AG09309 (cell line): ENCODE measurements at regions not wholly inside any gene's neighbourhood (a gene's known extent, or its start where the extent isn't known, plus 50 kb on each side); places are given as distances from the start of the nearest gene placed in this dataset.

ENCODE experiments used
- DNase-seq: peaks from one replicate; pipeline ENCODE4 v3.0.0-alpha.2; 2010; ENCODE audit warnings: low read depth
- H3K4me3 ChIP-seq: 2 replicates; pipeline ENCODE4 v1.5.1; 2011; ENCODE audit warnings: mild to moderate bottlenecking, low read depth, low read length, moderate library complexity; ENCODE audit not compliant: control insufficient read depth
- TF ChIP-seq, protein P1 (sequence below): IDR thresholded peaks from 2 replicates; pipeline ENCODE4 v1.5.1; 2011; ENCODE audit warnings: mild to moderate bottlenecking, low read depth, low read length, inconsistent platforms; ENCODE audit not compliant: insufficient read depth, control insufficient read depth; ENCODE audit errors: missing control alignments

DNA sequence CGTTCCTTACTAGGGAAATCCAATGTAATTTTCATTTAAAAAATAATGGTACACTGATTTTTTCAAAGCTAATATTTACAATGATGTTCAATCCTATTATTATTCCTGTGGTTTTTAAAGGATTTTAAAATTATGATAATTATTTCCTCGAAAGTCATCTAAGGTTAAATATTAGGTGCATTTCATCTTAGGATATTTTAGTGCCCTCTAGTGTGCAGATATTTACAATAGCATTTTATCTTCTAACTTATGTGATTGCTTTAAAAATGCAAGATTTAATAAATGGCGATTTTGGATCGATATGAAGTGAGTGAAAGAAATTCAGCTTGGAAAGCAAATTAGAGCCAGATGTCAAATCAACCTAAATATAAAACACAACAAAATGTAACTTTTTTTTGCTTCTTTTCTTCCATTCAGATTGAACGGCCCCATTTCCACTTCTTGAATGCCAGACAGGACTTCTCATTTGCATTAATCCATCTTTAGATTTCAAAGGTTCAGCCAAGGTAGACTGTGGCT lies 293.5 kb downstream of the SLC6A15 start:
- TF ChIP-seq, protein P1, sequence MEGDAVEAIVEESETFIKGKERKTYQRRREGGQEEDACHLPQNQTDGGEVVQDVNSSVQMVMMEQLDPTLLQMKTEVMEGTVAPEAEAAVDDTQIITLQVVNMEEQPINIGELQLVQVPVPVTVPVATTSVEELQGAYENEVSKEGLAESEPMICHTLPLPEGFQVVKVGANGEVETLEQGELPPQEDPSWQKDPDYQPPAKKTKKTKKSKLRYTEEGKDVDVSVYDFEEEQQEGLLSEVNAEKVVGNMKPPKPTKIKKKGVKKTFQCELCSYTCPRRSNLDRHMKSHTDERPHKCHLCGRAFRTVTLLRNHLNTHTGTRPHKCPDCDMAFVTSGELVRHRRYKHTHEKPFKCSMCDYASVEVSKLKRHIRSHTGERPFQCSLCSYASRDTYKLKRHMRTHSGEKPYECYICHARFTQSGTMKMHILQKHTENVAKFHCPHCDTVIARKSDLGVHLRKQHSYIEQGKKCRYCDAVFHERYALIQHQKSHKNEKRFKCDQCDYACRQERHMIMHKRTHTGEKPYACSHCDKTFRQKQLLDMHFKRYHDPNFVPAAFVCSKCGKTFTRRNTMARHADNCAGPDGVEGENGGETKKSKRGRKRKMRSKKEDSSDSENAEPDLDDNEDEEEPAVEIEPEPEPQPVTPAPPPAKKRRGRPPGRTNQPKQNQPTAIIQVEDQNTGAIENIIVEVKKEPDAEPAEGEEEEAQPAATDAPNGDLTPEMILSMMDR = peak; percentile 23
- H3K4me3 ChIP-seq = no peak overlapping the region
- no peak for DNase-seq

DNA sequence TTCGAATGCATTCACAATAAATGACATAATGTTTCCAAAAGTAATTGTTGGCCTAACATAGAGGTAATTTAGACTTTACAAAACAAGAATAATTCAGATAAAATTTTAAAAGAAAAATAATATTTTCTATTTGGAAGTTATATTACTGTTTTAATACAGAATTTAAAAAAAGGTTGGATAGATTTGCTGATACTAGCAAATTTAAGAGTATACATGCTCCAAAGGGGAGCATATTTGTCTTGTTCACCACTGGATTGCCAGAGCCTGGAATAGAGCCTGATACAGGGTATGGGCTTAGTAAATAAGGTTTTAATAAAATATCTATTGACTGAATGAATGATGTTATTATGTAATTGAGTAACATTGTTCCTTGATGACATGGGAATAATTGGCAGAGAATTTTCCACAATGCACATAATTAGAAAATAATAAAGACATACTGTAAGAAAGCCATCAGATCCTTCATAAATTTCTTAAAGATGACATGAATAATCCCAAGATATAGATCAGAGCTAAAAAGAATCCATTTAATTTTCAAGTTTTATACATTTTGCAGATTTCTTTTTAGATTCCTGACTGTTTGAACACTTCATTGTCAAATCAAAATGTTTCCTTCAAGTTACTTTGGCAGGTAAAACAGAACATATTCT lies 305.3 kb downstream of the SLC6A15 start:
- DNase-seq = no peak
- H3K4me3 ChIP-seq = no peak overlapping the region
- TF ChIP-seq, protein P1 = no peak

DNA sequence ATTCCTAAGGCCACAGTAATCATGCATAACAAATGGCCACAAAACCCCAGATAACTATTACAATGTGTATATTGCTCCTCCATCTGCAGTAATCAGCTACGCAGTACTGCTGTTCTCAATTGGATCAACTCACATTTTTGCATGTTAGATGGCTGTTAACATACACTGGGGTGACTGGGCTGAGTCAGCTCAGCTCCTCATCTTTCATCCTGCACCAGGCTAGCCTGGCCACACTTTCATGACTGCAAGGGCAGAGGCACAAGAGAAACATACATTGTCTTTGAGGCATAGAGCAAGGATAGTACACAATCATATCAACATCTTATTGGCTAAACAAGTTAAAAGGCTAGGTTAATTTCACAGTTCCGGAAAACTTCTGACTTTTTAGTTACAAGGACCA lies 306.6 kb downstream of the SLC6A15 start:
- TF ChIP-seq, protein P1 = no peak
- no peak overlapping the region for H3K4me3 ChIP-seq
- DNase-seq = no peak

DNA sequence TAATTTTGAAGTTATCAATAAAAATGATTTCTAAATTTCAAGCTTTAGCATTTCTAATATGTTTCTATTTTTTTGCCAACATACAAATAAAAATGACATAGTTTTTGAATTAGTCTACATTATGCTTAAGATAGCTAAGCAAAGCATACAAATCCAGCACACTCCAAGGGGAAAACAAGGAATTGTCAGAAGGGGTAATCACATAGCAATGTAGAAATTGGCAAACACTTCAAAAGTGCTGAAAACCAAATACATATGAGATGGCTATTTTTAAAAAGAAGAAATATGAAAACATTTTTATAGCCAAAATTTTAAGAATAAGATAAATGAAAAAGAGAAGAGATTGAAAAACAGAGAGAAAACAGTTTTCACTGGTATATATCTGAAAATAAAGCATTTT lies 308.0 kb downstream of the SLC6A15 start:
- no peak overlapping the region for H3K4me3 ChIP-seq
- no peak for DNase-seq
- TF ChIP-seq, protein P1 = no peak

DNA sequence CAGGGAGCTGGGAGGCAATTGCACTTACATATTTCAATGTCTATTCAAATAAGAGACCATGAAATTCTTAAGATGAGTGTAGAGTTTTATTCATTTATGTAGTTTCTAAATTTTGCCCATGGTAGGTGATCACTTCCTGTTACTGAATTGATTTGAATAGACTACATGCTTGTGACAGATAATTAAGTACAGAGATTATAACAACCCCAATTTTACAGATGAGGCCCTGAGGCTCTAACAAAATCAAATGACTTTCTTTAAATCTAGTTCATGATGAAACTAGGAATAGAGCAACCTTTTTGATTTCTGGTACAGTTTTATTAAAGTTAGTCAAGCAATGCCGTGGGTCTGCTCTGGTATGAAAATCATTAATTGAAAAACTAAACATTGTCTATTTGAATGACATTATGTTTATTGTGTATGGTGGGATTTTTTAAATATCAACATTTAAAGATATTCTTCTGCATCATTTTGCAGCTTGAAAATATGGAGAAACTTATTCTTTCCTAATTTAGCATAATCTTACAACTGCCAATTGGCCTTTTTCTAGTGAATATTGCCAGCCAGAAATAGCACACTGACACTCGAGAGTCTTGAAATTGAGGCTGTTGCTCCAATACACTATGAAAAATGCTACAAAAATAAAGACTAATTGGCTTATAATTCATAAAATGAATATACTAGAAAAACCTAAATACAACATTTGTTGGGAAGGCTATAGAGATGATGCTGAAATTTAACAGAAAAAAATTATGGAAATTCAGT lies 308.9 kb downstream of the SLC6A15 start:
- TF ChIP-seq, protein P1 = no peak
- H3K4me3 ChIP-seq = no peak overlapping the region
- no peak for DNase-seq

DNA sequence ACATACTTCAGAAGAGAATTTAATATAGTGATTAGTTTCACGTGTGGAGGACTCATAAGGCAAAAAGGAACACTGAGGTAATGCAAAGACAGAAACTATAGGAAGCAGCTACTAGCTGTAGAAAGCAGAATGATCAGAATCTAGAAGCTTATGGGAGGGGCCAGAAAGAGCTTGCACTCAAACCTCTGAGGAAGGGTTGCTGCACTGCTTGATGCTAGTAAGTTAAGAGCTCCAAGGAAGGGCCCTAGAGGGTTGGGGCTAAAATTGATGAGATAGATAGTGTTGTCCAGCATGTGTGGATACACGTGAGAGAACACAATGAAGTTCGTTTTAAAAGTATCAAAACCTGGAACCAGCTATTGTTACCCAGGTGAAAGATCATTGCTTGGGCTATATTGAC lies 311.1 kb downstream of the SLC6A15 start:
- no peak for DNase-seq
- TF ChIP-seq, protein P1 = no peak
- H3K4me3 ChIP-seq = no peak overlapping the region
